Body of pancreas (tissue), 4 donors: ENCODE measurements at regions not wholly inside any gene's neighbourhood (a gene's known extent, or its start where the extent isn't known, plus 50 kb on each side); places are given as distances from the start of the nearest gene placed in this dataset.

Experiments used
- CTCF ChIP-seq, 7 experiments: fragments of 450-650 bp in 4 of 7; fragments of 200-600 bp in 3 of 7; sonication (generic) in 3 of 7; IDR thresholded peaks; one replicate each; pipeline ENCODE4 v1.5.1; 2016 to 2019; ENCODE audit warnings: antibody characterized with exemption in 7 of 7
- POLR2A ChIP-seq, 3 donors: fragments of 450-650 bp; IDR thresholded peaks; one replicate each; pipeline ENCODE4 v1.6.1; 2016; ENCODE audit warnings: antibody characterized with exemption in 3 of 3, mild to moderate bottlenecking in 2 of 3

GRCh38 chr18:76081536-76081935 lies 413.5 kb downstream of the ZNF516 start:
- TF ChIP-seq POLR2A (IDR thresholded peaks at IDR 0.05) = no peak
- TF ChIP-seq CTCF (IDR thresholded peaks at IDR 0.05) = no peak
